Spinal cord (tissue), 9 donors: ENCODE measurements at regions not wholly inside any gene's neighbourhood (a gene's known extent, or its start where the extent isn't known, plus 50 kb on each side); places are given as distances from the start of the nearest gene placed in this dataset.

Experiments used
- DNase-seq, 6 donors: peaks; one replicate each; pipeline versions ENCODE4 v3.0.0 to v3.0.0-alpha.2; 2013 to 2015; ENCODE audit warnings: low spot score in 6 of 6, low read depth in 4 of 6
- H3K27ac ChIP-seq: one replicate; pipeline ENCODE4 v1.5.1; 2013; ENCODE audit warnings: low read depth, low read length, control low read depth
- H3K27me3 ChIP-seq: one replicate; pipeline ENCODE4 v1.6.1; 2013; ENCODE audit warnings: low read length; ENCODE audit not compliant: control insufficient read depth, insufficient read depth
- H3K36me3 ChIP-seq: one replicate; pipeline ENCODE4 v1.6.1; 2013; ENCODE audit warnings: low read length; ENCODE audit not compliant: control insufficient read depth, insufficient read depth
- H3K4me1 ChIP-seq: one replicate; pipeline ENCODE4 v1.6.1; 2013; ENCODE audit warnings: low read length; ENCODE audit not compliant: control insufficient read depth, insufficient read depth
- H3K4me3 ChIP-seq: one replicate; pipeline ENCODE4 v1.5.1; 2013; ENCODE audit warnings: low read depth, low read length, control low read depth
- H3K9me3 ChIP-seq: one replicate; pipeline ENCODE4 v1.6.1; 2013; ENCODE audit warnings: low read length; ENCODE audit not compliant: control insufficient read depth, insufficient read depth
- WGBS: methylation state at CpG from one replicate; pipeline ENCODE4 v1.1.5; 2013; ENCODE audit warnings: missing lambda C conversion rate; ENCODE audit not compliant: insufficient coverage; 5-methylcytosine and 5-hydroxymethylcytosine counted together
- donor health status: healthy.

DNA sequence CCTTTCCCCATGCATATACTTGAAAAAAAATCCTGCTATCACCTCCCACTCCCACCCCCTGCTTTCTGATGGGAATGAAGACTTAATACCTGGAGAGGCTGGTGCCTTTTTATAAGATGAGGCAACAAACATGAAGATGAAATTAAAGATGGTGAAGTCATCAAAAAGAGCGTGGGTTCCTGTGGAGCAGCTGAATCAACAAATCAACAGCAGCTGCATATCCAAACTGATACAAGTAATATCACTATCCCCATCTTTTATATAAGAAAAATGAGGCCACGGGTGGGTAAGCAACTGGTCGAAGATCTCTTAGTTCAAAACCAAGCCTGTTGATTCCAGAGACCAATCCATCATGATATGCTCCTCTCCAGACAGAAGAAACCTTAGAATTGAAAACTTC lies 268.5 kb downstream of the ENC1 start:
- DNase-seq, result no peak
- 100% methylated on average over 2 of the region's 3 CpGs for WGBS
- peaks cover 22% of the 10 kb centered on the region for H3K4me1 ChIP-seq
- no peaks in the 10 kb centered on the region for H3K27me3 ChIP-seq
- no peak overlapping the region for H3K27ac ChIP-seq
- no peaks in the 10 kb centered on the region for H3K9me3 ChIP-seq
- no peaks in the 10 kb centered on the region for H3K36me3 ChIP-seq
- no peak overlapping the region for H3K4me3 ChIP-seq

DNA sequence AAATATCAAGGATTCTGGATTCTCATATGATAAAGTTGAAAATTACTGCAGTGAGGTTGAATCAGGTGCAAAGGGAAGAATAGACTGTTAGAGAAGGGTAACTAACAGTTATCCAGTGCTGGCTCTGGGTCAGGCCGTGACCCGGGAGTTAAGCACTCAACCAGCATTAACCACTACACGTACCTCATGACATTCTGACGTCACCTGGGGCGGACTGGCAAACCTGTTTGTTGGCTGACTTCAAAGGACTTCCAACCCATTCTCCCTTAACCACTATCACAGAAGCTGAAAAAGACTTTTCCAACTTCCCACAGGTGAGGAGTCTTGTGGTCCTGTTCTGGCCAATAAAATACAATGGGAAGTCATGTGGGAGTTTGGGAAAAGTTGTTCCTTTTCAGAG lies 268.9 kb downstream of the ENC1 start:
- Histone ChIP-seq H3K4me1 (peaks cover 25% of the 10 kb centered on the region), H3K27ac (no peak overlapping the region), H3K36me3 (no peaks in the 10 kb centered on the region), H3K27me3 (no peaks in the 10 kb centered on the region), H3K9me3 (no peaks in the 10 kb centered on the region), H3K4me3 (no peak overlapping the region)
- 94% methylated on average over 5 of the region's 5 CpGs for WGBS
- DNase-seq, result no peak

DNA sequence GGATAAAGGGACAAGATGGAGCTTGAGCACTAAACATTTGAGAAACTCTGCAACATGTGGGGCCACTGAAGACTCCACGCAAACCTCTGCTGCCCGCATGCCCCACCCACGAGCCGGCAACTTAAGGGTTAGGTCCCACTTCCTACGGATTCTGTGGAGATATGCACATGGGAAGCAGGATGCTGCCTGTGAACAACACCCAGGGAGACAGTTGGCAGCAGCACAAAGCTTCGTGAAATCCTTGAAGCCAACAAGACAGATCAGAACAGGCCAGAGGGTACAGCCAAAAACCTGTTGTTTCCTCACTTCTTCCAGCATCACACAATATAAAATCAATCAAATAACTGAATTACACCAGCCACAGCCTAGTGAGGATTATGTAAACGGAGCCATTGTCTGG lies 270.4 kb downstream of the ENC1 start:
- Histone ChIP-seq H3K27ac (no peak overlapping the region), H3K36me3 (no peaks in the 10 kb centered on the region), H3K4me1 (peaks cover 25% of the 10 kb centered on the region), H3K27me3 (no peaks in the 10 kb centered on the region), H3K4me3 (no peak overlapping the region), H3K9me3 (peaks cover 3% of the 10 kb centered on the region)
- peak in 1 of 6 donors; percentile 70 for DNase-seq
- WGBS, result 53% methylated on average over 6 of the region's 7 CpGs

DNA sequence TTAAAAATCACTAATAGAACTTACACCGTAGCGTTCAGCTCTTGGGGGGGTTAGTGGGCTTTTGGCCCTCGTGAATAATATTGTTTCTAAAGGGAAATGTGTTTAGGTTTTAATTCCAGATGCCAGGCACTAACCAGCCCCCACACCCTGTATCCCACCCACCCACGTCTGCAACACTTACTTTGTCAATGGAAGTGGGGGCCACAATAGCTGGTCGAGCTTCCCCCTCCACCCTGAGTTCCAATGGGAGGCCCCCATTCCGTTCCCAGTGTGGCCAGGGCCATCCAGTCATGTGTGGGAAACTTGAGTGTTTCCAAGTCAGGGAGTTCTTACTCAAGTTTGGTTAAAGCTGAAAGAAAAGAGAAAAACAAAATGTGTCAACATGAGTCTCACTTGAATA lies 271.4 kb downstream of the ENC1 start:
- no peaks in the 10 kb centered on the region for H3K36me3 ChIP-seq
- WGBS, result no CpG with 5 or more reads among the region's 6 CpGs
- no peak overlapping the region for H3K27ac ChIP-seq
- H3K27me3 ChIP-seq, result no peaks in the 10 kb centered on the region
- peaks cover 25% of the 10 kb centered on the region for H3K4me1 ChIP-seq
- no peak for DNase-seq
- no peak overlapping the region for H3K4me3 ChIP-seq
- peaks cover 3% of the 10 kb centered on the region for H3K9me3 ChIP-seq

DNA sequence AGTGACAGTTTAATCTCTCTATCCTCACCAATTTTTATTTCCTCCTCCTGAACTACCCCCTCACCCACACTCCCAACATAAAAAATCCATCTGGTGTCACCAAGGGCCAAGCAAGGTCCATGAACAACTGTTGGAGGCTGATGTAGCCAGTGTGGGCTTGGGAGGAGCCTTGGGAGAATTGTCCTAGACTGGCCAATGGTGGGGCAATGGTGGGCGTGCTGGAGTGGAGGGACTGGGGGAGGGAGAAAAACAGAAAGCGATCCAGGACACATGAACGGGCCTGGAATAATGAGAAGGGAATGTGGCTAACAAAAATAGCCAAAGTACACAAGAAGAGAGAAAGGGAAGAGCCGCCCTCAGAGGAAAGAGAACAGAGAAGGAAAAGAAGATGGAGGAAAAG lies 272.6 kb downstream of the ENC1 start:
- peak in 1 of 6 donors; percentile 43 for DNase-seq
- no peak overlapping the region for H3K27ac ChIP-seq
- peaks cover 3% of the 10 kb centered on the region for H3K9me3 ChIP-seq
- 59% methylated on average over 4 of the region's 4 CpGs for WGBS
- no peaks in the 10 kb centered on the region for H3K27me3 ChIP-seq
- H3K36me3 ChIP-seq, result no peaks in the 10 kb centered on the region
- no peak overlapping the region for H3K4me3 ChIP-seq
- H3K4me1 ChIP-seq, result peaks cover 25% of the 10 kb centered on the region

DNA sequence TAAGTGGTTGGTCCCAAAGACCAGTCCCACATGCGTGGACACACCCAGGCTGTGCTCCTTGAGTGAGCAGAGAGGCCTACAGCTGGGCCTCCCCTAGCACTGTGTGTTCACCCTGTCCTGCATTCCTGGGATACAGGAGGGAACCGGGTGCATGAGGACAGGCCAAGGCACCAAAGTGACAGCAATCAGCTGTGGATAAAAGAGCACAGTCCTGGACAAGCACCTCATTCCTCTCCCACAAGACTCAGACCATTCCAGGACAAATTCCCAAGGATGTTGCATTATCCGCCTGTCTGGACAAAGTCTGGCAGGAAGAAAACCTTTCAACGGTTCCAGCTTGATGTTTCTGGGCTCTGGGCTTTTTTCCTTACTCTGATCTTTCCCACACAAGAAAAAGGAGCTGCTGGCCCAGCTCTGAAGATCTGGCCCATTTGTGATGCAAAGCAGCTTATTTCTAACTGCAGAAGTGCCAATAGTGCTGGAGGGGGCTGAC lies 273.2 kb downstream of the ENC1 start:
- WGBS, result 48% methylated on average over 3 of the region's 4 CpGs
- peaks cover 3% of the 10 kb centered on the region for H3K9me3 ChIP-seq
- H3K27me3 ChIP-seq, result no peaks in the 10 kb centered on the region
- DNase-seq, result peak in 2 of 6 donors; percentile 21 to 80
- H3K27ac ChIP-seq, result peak overlapping the region; percentile 16
- peaks cover 25% of the 10 kb centered on the region for H3K4me1 ChIP-seq
- H3K4me3 ChIP-seq, result no peak overlapping the region
- H3K36me3 ChIP-seq, result no peaks in the 10 kb centered on the region

DNA sequence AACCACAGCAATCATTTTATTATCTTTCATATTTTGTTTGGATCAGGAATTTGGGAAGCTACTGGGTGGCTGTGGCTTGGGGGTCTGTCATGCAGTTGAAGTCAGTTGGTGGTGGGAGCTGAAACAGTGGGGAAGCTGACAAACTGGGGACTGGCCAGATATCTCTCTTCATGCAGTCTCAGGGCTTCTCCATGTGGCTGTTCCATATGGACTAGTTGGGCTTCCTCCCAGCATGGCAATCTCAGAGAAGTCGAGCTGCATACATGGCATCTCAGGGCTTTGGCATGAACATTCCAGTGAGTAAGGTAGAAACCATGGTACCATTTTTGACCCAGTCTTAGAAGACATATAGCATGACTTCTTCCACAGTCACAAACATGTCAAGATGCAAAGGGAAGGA lies 274.8 kb downstream of the ENC1 start:
- no peak overlapping the region for H3K27ac ChIP-seq
- no peak for DNase-seq
- H3K9me3 ChIP-seq, result peaks cover 3% of the 10 kb centered on the region
- no peaks in the 10 kb centered on the region for H3K36me3 ChIP-seq
- no peak overlapping the region for H3K4me3 ChIP-seq
- peaks cover 25% of the 10 kb centered on the region for H3K4me1 ChIP-seq
- WGBS, result no CpG with 5 or more reads among the region's 1 CpG
- H3K27me3 ChIP-seq, result no peaks in the 10 kb centered on the region

DNA sequence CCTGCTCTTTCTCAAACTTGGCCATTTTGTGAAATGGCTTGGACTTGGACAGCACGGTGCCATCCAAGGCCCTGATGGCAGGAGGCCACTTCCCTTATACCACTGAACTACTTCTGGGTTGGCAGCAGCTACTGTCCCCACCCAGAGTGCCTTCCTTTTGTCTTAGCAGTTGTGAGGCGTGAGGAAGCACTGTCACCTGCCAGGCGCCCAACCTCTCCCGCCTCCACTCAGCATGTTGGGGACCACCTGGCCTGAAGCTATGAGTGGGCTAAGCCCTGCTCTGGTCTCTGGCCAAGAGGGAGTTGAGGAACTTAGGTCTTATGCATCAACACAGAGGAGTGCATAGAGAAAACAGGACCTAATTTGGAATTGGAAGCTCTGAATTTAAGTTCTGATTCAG lies 276.0 kb downstream of the ENC1 start:
- Histone ChIP-seq H3K4me1 (peaks cover 21% of the 10 kb centered on the region), H3K9me3 (peaks cover 3% of the 10 kb centered on the region), H3K36me3 (no peaks in the 10 kb centered on the region), H3K27ac (no peak overlapping the region), H3K4me3 (no peak overlapping the region), H3K27me3 (no peaks in the 10 kb centered on the region)
- 90% methylated on average over 3 of the region's 4 CpGs for WGBS
- no peak for DNase-seq

DNA sequence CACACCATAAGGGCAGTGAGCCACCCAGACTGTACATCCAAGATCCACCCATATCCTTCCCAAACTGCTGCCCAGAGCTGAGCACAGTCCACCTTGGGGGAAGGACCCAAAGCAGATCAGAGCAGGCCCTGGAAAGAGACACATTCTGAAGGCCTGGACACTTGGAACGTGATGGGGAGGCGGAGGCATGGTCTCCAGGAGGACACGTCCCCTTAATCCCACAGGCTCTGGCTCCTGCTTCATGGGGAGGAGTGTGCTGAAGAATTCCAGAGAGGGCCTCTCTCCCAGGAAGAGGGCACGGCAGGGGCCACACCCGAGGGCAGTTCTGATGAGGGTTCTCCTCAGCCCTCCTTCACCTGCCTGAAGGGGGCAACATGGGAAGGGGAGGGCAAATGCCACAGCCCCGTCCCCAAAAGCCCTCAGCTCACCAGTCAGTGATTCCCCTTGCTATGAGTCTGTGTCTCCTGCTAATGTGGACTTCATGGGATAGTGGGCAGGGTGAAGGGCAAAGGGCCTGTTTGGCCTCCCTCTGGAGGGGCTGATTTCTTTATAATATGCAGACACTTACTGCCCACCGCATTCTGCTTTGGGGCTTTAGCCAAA lies 276.8 kb downstream of the ENC1 start:
- H3K9me3 ChIP-seq, result peaks cover 3% of the 10 kb centered on the region
- no peak overlapping the region for H3K4me3 ChIP-seq
- H3K4me1 ChIP-seq, result peaks cover 20% of the 10 kb centered on the region
- no peaks in the 10 kb centered on the region for H3K36me3 ChIP-seq
- DNase-seq, result no peak
- no peaks in the 10 kb centered on the region for H3K27me3 ChIP-seq
- H3K27ac ChIP-seq, result no peak overlapping the region
- WGBS, result 100% methylated on average over 4 of the region's 7 CpGs
